Stomach (tissue), 4 donors: ENCODE measurements at regions not wholly inside any gene's neighbourhood (a gene's known extent, or its start where the extent isn't known, plus 50 kb on each side); places are given as distances from the start of the nearest gene placed in this dataset.

Experiments
- EP300 ChIP-seq: sonication (generic); formaldehyde crosslinking; IDR thresholded peaks from one replicate; pipeline ENCODE4 v1.6.1; 2017; ENCODE audit warnings: antibody characterized with exemption
- POLR2A ChIP-seq, 4 donors: fragments of 450-650 bp; IDR thresholded peaks; one replicate each; pipeline ENCODE4 v1.6.1; 2016; ENCODE audit warnings: antibody characterized with exemption in 4 of 4, control low read depth in 2 of 4, mild to moderate bottlenecking in 1 of 4, moderate library complexity in 1 of 4
- POLR2AphosphoS5 ChIP-seq, 3 donors: sonication (generic); formaldehyde crosslinking; IDR thresholded peaks; one replicate each; pipeline ENCODE4 v1.6.1; 2016; ENCODE audit warnings: antibody characterized with exemption in 3 of 3
- TF ChIP-seq, protein P1 (sequence below), 7 experiments: fragments of 450-650 bp in 4 of 7; fragments of 200-600 bp in 3 of 7; sonication (generic) in 3 of 7; IDR thresholded peaks; one replicate each; pipeline ENCODE4 v1.5.1; 2016 to 2019; ENCODE audit warnings: antibody characterized with exemption in 7 of 7, control low read depth in 2 of 7, mild to moderate bottlenecking in 1 of 7

DNA sequence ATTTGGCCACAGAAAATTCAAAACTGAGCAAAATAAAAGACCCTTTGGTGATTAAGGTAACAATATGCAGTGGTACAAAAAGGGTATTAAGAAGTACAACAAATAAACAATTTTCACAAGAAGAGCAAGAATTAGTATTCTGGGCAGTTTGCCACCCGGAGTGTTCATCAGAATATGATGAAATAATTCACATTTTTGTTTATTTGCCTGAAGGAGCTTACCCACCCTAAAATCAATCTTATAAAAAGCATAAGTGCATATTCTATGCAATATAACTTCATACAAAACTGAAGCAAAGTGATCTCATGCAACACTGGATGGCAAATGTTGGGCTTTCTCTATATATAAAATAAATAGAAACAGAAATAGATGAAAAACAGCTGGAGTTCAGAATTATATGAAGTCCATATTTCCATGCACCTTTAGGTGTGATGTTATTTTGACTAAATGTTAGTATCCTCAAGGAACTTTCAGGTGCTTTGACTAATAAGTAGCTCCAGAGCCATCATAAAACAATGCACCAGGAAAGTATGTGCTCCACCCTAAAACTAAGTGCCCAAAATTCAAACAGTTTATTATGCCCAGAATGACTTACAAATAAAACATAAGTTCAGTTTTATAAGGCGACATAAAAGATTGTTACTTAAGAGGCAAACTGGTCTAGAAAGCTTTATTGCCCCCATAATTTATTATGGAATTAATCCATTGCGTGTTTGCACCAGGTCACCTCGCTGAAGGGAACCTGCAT is 474.3 kb downstream of the SEMA3D start:
- no peak for TF ChIP-seq POLR2A (IDR thresholded peaks at IDR 0.05)
- TF ChIP-seq, protein P1, sequence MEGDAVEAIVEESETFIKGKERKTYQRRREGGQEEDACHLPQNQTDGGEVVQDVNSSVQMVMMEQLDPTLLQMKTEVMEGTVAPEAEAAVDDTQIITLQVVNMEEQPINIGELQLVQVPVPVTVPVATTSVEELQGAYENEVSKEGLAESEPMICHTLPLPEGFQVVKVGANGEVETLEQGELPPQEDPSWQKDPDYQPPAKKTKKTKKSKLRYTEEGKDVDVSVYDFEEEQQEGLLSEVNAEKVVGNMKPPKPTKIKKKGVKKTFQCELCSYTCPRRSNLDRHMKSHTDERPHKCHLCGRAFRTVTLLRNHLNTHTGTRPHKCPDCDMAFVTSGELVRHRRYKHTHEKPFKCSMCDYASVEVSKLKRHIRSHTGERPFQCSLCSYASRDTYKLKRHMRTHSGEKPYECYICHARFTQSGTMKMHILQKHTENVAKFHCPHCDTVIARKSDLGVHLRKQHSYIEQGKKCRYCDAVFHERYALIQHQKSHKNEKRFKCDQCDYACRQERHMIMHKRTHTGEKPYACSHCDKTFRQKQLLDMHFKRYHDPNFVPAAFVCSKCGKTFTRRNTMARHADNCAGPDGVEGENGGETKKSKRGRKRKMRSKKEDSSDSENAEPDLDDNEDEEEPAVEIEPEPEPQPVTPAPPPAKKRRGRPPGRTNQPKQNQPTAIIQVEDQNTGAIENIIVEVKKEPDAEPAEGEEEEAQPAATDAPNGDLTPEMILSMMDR (IDR thresholded peaks at IDR 0.05): no peak
- TF ChIP-seq POLR2AphosphoS5 (IDR thresholded peaks at IDR 0.05): no peak
- no peak for TF ChIP-seq EP300
